NT2/D1 (cell line): ENCODE measurements at regions not wholly inside any gene's neighbourhood (a gene's known extent, or its start where the extent isn't known, plus 50 kb on each side); places are given as distances from the start of the nearest gene placed in this dataset.

Source experiments
- DNase-seq: peaks from one replicate; pipeline ENCODE4 v3.0.0-alpha.2; 2011; ENCODE audit warnings: low read depth, low spot score
- H3K27me3 ChIP-seq: 2 replicates; pipeline ENCODE4 v1.6.0; 2011; ENCODE audit warnings: mild to moderate bottlenecking; ENCODE audit not compliant: insufficient read length, insufficient read depth
- H3K36me3 ChIP-seq: 2 replicates; pipeline ENCODE4 v1.6.1; 2011; ENCODE audit warnings: mild to moderate bottlenecking, low read length, mixed read lengths; ENCODE audit not compliant: insufficient read depth, insufficient read length
- H3K4me1 ChIP-seq: 2 replicates; pipeline ENCODE4 v1.5.1; 2011; ENCODE audit not compliant: insufficient read depth, insufficient read length
- H3K4me3 ChIP-seq: 2 replicates; pipeline ENCODE4 v1.5.1; 2011; ENCODE audit warnings: low read depth; ENCODE audit not compliant: insufficient read length
- H3K9ac ChIP-seq: 2 replicates; pipeline ENCODE4 v1.6.0; 2011; ENCODE audit warnings: low read depth; ENCODE audit not compliant: insufficient read length
- H3K9me3 ChIP-seq: 2 replicates; pipeline ENCODE4 v1.5.1; 2011; ENCODE audit warnings: mild to moderate bottlenecking, low read length; ENCODE audit not compliant: insufficient read depth
- SUZ12 ChIP-seq: IDR thresholded peaks from 2 replicates; pipeline ENCODE4 v1.6.1; 2011; ENCODE audit not compliant: insufficient read length, insufficient read depth; ENCODE audit errors: extremely low read depth
- YY1 ChIP-seq: IDR thresholded peaks from 2 replicates; pipeline ENCODE4 v1.6.1; 2011; ENCODE audit not compliant: insufficient read length, insufficient read depth
- ZNF274 ChIP-seq: IDR thresholded peaks from 2 replicates; pipeline ENCODE4 v1.6.1; 2011; ENCODE audit warnings: mild to moderate bottlenecking, low read depth, low read length

DNA sequence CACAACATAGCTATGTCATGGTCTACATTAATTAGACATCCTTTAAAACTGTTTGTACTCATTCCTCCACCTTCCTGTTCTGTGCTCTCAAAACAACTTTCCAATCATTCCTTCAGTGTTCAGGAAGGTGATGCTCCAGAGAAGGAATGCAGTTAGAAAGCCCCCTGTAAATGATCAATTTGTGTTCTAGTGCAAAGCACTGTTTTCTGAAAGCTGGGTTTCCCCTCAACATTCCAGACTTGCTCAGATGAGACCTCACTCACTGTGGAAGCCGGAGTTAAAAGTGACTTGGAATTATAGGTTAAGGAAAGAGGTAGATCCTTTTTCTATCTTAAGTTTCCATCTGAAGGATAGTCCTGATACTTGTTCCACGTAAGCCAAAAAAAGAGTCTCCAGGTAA lies 95.9 kb downstream of the BMP2 start:
- Histone ChIP-seq H3K4me3 (no peak overlapping the region), H3K27me3 (no peaks in the 10 kb centered on the region), H3K36me3 (no peaks in the 10 kb centered on the region), H3K9me3 (no peaks in the 10 kb centered on the region), H3K4me1 (no peaks in the 10 kb centered on the region), H3K9ac (no peak overlapping the region)
- DNase-seq: no peak
- TF ChIP-seq ZNF274 (no peak), SUZ12 (no peak), YY1 (no peak)

DNA sequence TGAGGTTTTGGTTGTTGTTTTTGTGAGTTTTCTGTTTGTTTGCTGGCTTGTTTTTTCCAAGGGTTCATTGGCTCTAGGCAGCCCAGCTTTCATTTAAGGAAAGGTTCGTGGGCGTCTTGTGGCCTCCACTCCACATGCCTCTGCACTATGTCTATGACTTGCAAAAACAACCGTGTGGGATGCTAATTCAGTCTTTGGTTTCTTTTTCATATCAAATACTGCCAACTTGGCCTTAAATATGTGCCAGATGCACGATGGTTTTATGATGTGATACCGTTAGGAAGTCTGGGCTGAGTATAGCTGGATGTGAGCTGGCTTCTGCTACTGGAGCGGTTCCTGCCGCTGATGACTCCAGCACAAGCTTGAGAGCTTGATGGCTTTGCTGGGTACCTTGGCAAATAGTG lies 96.3 kb downstream of the BMP2 start:
- Histone ChIP-seq H3K9ac (no peak overlapping the region), H3K27me3 (no peaks in the 10 kb centered on the region), H3K4me3 (no peak overlapping the region), H3K36me3 (no peaks in the 10 kb centered on the region), H3K9me3 (no peaks in the 10 kb centered on the region), H3K4me1 (no peaks in the 10 kb centered on the region)
- no peak for TF ChIP-seq SUZ12
- DNase-seq: no peak

DNA sequence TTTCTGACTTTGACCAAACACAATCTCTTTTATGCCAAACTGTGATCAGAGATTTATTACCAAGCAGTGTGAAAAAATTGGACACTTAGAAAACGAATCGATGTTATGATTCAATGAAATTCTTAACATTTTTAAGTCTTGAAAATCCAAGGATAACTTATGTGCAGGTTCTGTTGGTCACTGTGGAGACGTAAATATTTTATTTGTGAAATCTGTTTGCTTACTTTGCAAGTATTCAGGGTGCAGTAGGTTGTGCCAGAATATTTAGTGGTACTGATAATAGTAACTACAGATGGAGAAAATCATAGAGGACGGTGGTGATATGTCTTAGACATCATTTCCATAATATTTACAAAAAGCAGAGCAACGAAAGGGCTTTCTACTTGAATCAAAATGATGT lies 97.3 kb downstream of the BMP2 start:
- no peaks in the 10 kb centered on the region for H3K36me3 ChIP-seq
- no peak overlapping the region for H3K4me3 ChIP-seq
- no peak overlapping the region for H3K9ac ChIP-seq
- TF ChIP-seq ZNF274 (no peak), YY1 (no peak), SUZ12 (no peak)
- no peak for DNase-seq
- no peaks in the 10 kb centered on the region for H3K27me3 ChIP-seq
- no peaks in the 10 kb centered on the region for H3K9me3 ChIP-seq
- no peaks in the 10 kb centered on the region for H3K4me1 ChIP-seq

DNA sequence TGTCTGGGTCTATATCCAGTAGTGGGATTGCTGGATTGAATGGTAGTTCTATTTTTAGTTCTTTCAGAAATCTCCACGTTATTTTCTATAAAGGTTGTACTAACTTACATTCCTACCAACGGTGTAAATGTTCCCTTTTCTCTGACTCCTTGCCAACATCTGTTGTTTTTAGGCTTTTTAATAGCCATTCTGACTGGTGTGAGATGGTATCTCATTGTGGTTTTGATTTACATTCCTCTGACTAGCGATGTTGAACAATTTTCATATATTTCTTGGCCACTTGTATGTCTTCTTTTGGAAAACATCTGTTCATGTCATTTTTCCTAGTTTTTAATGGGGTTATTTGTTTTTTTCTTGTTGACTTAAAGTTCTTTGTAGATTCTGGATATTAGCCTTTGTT lies 99.3 kb downstream of the BMP2 start:
- Histone ChIP-seq H3K4me3 (no peak overlapping the region), H3K27me3 (no peaks in the 10 kb centered on the region), H3K36me3 (no peaks in the 10 kb centered on the region), H3K9ac (no peak overlapping the region), H3K9me3 (no peaks in the 10 kb centered on the region), H3K4me1 (no peaks in the 10 kb centered on the region)
- DNase-seq: no peak
- TF ChIP-seq ZNF274 (no peak), SUZ12 (no peak), YY1 (no peak)

DNA sequence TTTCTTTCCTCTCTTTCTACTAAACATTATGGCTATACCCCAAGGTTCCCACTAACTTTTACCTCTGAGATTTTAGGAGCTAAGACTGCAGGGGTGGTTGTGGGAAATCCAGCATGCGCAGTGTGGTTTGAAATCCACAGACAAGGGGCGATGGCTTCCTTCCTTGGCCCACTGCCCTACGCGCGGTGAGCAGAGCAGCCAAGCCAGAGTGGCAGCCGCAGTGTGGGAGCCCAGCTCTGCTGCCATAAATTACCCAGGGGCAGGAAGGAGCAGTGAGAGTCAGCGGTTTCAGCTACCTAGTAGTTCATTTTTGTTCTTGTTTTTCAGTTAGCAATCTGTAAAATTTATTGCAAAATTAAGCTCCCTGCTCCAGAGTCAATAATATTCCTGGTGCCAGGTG lies 101.4 kb downstream of the BMP2 start:
- no peaks in the 10 kb centered on the region for H3K27me3 ChIP-seq
- H3K4me1 ChIP-seq: no peaks in the 10 kb centered on the region
- no peak for DNase-seq
- TF ChIP-seq YY1: no peak
- TF ChIP-seq SUZ12: no peak
- no peak for TF ChIP-seq ZNF274
- no peak overlapping the region for H3K9ac ChIP-seq
- H3K9me3 ChIP-seq: no peaks in the 10 kb centered on the region
- H3K4me3 ChIP-seq: no peak overlapping the region
- no peaks in the 10 kb centered on the region for H3K36me3 ChIP-seq

DNA sequence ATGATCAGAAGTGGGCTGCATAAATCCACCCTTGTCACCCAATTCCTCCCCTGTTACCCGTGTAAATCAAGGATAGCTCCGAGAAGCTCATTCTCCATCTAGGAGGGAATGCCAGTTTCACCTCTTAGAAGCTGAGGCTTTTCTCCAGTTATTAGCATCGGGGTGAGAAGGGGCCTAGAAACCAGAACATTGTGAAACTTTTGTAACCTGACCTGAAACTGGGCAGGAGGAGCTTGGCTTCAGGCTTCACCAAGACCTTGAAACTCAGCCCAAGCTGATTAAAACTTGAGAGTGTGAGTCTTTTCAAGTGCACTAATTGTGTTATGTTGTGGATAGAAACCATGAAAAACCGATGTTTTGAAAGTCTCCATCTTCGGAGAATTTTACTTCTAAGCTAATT lies 103.1 kb downstream of the BMP2 start:
- Histone ChIP-seq H3K4me3 (no peak overlapping the region), H3K27me3 (no peaks in the 10 kb centered on the region), H3K9me3 (no peaks in the 10 kb centered on the region), H3K4me1 (no peaks in the 10 kb centered on the region), H3K9ac (no peak overlapping the region), H3K36me3 (no peaks in the 10 kb centered on the region)
- TF ChIP-seq YY1 (no peak), SUZ12 (no peak), ZNF274 (no peak)
- no peak for DNase-seq

DNA sequence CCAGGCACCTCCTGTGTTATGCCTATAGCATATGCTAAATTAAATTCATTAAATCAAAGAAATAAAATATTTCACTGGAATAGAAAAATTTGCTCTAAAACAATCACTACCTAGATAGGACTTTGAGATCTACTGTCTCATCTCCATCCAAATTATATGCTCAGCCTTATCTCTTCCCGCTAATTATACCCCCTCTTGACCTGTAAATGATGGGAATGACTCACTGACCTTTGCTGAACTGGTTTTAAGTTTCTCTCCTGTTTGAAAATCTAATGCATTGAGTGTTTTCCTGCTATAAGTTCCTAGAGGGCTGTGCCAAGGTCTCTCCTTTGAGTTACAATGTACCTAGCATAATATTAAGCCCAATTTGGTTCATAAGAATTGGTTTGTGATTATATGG lies 110.1 kb downstream of the BMP2 start:
- Histone ChIP-seq H3K4me3 (no peak overlapping the region), H3K27me3 (no peaks in the 10 kb centered on the region), H3K36me3 (no peaks in the 10 kb centered on the region), H3K9me3 (no peaks in the 10 kb centered on the region), H3K4me1 (no peaks in the 10 kb centered on the region), H3K9ac (no peak overlapping the region)
- TF ChIP-seq SUZ12 (no peak), ZNF274 (no peak), YY1 (no peak)
- no peak for DNase-seq
